ENCODE measurements at regions not wholly inside any gene's neighbourhood (a gene's known extent, or its start where the extent isn't known, plus 50 kb on each side); places are given as distances from the start of the nearest gene placed in this dataset.

- Histone ChIP-seq H3K36me3 (ENCODE audit: insufficient read depth, low read length) (no peaks in the 10 kb centered on the region), H3K4me2 (ENCODE audit: low read length) (no peak overlapping the region), H3K27me3 (ENCODE audit: control insufficient read depth, insufficient read depth, low read length) (no peaks in the 10 kb centered on the region), H3K9ac (ENCODE audit: low read depth, low read length) (no peak overlapping the region), H3K9me3 (replicated peaks; ENCODE audit: low read length) (no peaks in the 10 kb centered on the region), H3K4me1 (ENCODE audit: control insufficient read depth, insufficient read depth, low read length) (peaks cover 22% of the 10 kb centered on the region), H3K4me3 (ENCODE audit: low read length) (no peak overlapping the region)
Measured at GRCh38 chr12:87930033-87930432, 99.2 kb downstream of the C12orf50 start.

- no peaks in the 10 kb centered on the region for H3K27me3 ChIP-seq (ENCODE audit: control insufficient read depth, insufficient read depth, low read length)
- no peaks in the 10 kb centered on the region for H3K36me3 ChIP-seq (ENCODE audit: insufficient read depth, low read length)
- no peak overlapping the region for H3K4me3 ChIP-seq (ENCODE audit: low read length)
- no peaks in the 10 kb centered on the region for H3K9me3 ChIP-seq (replicated peaks; ENCODE audit: low read length)
- no peak overlapping the region for H3K9ac ChIP-seq (ENCODE audit: low read depth, low read length)
- H3K4me1 ChIP-seq (ENCODE audit: control insufficient read depth, insufficient read depth, low read length): peaks cover 25% of the 10 kb centered on the region
- H3K4me2 ChIP-seq (ENCODE audit: low read length): no peak overlapping the region
Measured at GRCh38 chr12:87929346-87929745, 99.9 kb downstream of the C12orf50 start.

GRCh38 chr12:87928031-87928430 lies 101.2 kb downstream of the C12orf50 start:
- Histone ChIP-seq H3K27me3 (ENCODE audit: control insufficient read depth, insufficient read depth, low read length) (no peaks in the 10 kb centered on the region), H3K9me3 (replicated peaks; ENCODE audit: low read length) (no peaks in the 10 kb centered on the region), H3K4me1 (ENCODE audit: control insufficient read depth, insufficient read depth, low read length) (peaks cover 38% of the 10 kb centered on the region), H3K9ac (ENCODE audit: low read depth, low read length) (no peak overlapping the region), H3K36me3 (ENCODE audit: insufficient read depth, low read length) (no peaks in the 10 kb centered on the region), H3K4me3 (ENCODE audit: low read length) (no peak overlapping the region), H3K4me2 (ENCODE audit: low read length) (no peak overlapping the region)

- Histone ChIP-seq H3K9ac (ENCODE audit: low read depth, low read length) (no peak overlapping the region), H3K4me3 (ENCODE audit: low read length) (no peak overlapping the region), H3K27me3 (ENCODE audit: control insufficient read depth, insufficient read depth, low read length) (no peaks in the 10 kb centered on the region), H3K9me3 (replicated peaks; ENCODE audit: low read length) (no peaks in the 10 kb centered on the region), H3K4me2 (ENCODE audit: low read length) (no peak overlapping the region), H3K36me3 (ENCODE audit: insufficient read depth, low read length) (no peaks in the 10 kb centered on the region), H3K4me1 (ENCODE audit: control insufficient read depth, insufficient read depth, low read length) (peaks cover 28% of the 10 kb centered on the region)
Measured at GRCh38 chr12:87925021-87925420, 104.2 kb downstream of the C12orf50 start.

- Histone ChIP-seq H3K9me3 (replicated peaks; ENCODE audit: low read length) (no peaks in the 10 kb centered on the region), H3K27me3 (ENCODE audit: control insufficient read depth, insufficient read depth, low read length) (no peaks in the 10 kb centered on the region), H3K9ac (ENCODE audit: low read depth, low read length) (no peak overlapping the region), H3K4me2 (ENCODE audit: low read length) (no peak overlapping the region), H3K36me3 (ENCODE audit: insufficient read depth, low read length) (no peaks in the 10 kb centered on the region), H3K4me3 (ENCODE audit: low read length) (no peak overlapping the region), H3K4me1 (ENCODE audit: control insufficient read depth, insufficient read depth, low read length) (peaks cover 22% of the 10 kb centered on the region)
Measured at GRCh38 chr12:87924149-87924548, 105.1 kb downstream of the C12orf50 start.

GRCh38 chr12:87923361-87923760 lies 105.8 kb downstream of the C12orf50 start:
- Histone ChIP-seq H3K4me2 (ENCODE audit: low read length) (peak overlapping the region; percentile 14), H3K27me3 (ENCODE audit: control insufficient read depth, insufficient read depth, low read length) (no peaks in the 10 kb centered on the region), H3K36me3 (ENCODE audit: insufficient read depth, low read length) (no peaks in the 10 kb centered on the region), H3K9ac (ENCODE audit: low read depth, low read length) (peak overlapping the region; percentile 28), H3K4me3 (ENCODE audit: low read length) (no peak overlapping the region), H3K9me3 (replicated peaks; ENCODE audit: low read length) (no peaks in the 10 kb centered on the region), H3K4me1 (ENCODE audit: control insufficient read depth, insufficient read depth, low read length) (peaks cover 22% of the 10 kb centered on the region)

GRCh38 chr12:87922736-87923135 lies 106.5 kb downstream of the C12orf50 start:
- H3K27me3 ChIP-seq (ENCODE audit: control insufficient read depth, insufficient read depth, low read length): no peaks in the 10 kb centered on the region
- H3K9ac ChIP-seq (ENCODE audit: low read depth, low read length): peak overlapping the region; percentile 28
- no peaks in the 10 kb centered on the region for H3K9me3 ChIP-seq (replicated peaks; ENCODE audit: low read length)
- H3K4me3 ChIP-seq (ENCODE audit: low read length): no peak overlapping the region
- H3K4me2 ChIP-seq (ENCODE audit: low read length): no peak overlapping the region
- no peaks in the 10 kb centered on the region for H3K36me3 ChIP-seq (ENCODE audit: insufficient read depth, low read length)
- peaks cover 21% of the 10 kb centered on the region for H3K4me1 ChIP-seq (ENCODE audit: control insufficient read depth, insufficient read depth, low read length)

GRCh38 chr12:87921621-87922020 lies 107.6 kb downstream of the C12orf50 start:
- H3K27me3 ChIP-seq (ENCODE audit: control insufficient read depth, insufficient read depth, low read length): no peaks in the 10 kb centered on the region
- H3K9ac ChIP-seq (ENCODE audit: low read depth, low read length): no peak overlapping the region
- no peaks in the 10 kb centered on the region for H3K9me3 ChIP-seq (replicated peaks; ENCODE audit: low read length)

GRCh38 chr12:87920139-87920538 lies 109.1 kb downstream of the C12orf50 start:
- Histone ChIP-seq H3K9ac (ENCODE audit: low read depth, low read length) (no peak overlapping the region), H3K4me2 (ENCODE audit: low read length) (no peak overlapping the region), H3K27me3 (ENCODE audit: control insufficient read depth, insufficient read depth, low read length) (no peaks in the 10 kb centered on the region), H3K9me3 (replicated peaks; ENCODE audit: low read length) (no peaks in the 10 kb centered on the region), H3K36me3 (ENCODE audit: insufficient read depth, low read length) (no peaks in the 10 kb centered on the region), H3K4me1 (ENCODE audit: control insufficient read depth, insufficient read depth, low read length) (peaks cover 19% of the 10 kb centered on the region), H3K4me3 (ENCODE audit: low read length) (no peak overlapping the region)

More at GRCh38 chr12:87921621-87922020, 107.6 kb downstream of the C12orf50 start:
- Histone ChIP-seq H3K36me3 (ENCODE audit: insufficient read depth, low read length) (no peaks in the 10 kb centered on the region), H3K4me3 (ENCODE audit: low read length) (no peak overlapping the region), H3K4me2 (ENCODE audit: low read length) (no peak overlapping the region), H3K4me1 (ENCODE audit: control insufficient read depth, insufficient read depth, low read length) (peaks cover 19% of the 10 kb centered on the region)

GRCh38 chr12:87901457-87901856 lies 127.7 kb downstream of the C12orf50 start:
- H3K9me3 ChIP-seq (replicated peaks; ENCODE audit: low read length): no peaks in the 10 kb centered on the region
- H3K4me1 ChIP-seq (ENCODE audit: control insufficient read depth, insufficient read depth, low read length): no peaks in the 10 kb centered on the region
- no peak overlapping the region for H3K9ac ChIP-seq (ENCODE audit: low read depth, low read length)
- no peak overlapping the region for H3K4me2 ChIP-seq (ENCODE audit: low read length)
- H3K27me3 ChIP-seq (ENCODE audit: control insufficient read depth, insufficient read depth, low read length): no peaks in the 10 kb centered on the region
- H3K36me3 ChIP-seq (ENCODE audit: insufficient read depth, low read length): no peaks in the 10 kb centered on the region
- no peak overlapping the region for H3K4me3 ChIP-seq (ENCODE audit: low read length)

- Histone ChIP-seq H3K9ac (ENCODE audit: low read depth, low read length) (no peak overlapping the region), H3K4me3 (ENCODE audit: low read length) (no peak overlapping the region), H3K27me3 (ENCODE audit: control insufficient read depth, insufficient read depth, low read length) (no peaks in the 10 kb centered on the region), H3K4me2 (ENCODE audit: low read length) (no peak overlapping the region), H3K9me3 (replicated peaks; ENCODE audit: low read length) (no peaks in the 10 kb centered on the region), H3K4me1 (ENCODE audit: control insufficient read depth, insufficient read depth, low read length) (no peaks in the 10 kb centered on the region), H3K36me3 (ENCODE audit: insufficient read depth, low read length) (no peaks in the 10 kb centered on the region)
Measured at GRCh38 chr12:87897662-87898061, 131.5 kb downstream of the C12orf50 start.

- peak overlapping the region; percentile 23 for H3K4me3 ChIP-seq (ENCODE audit: low read length)
Measured at GRCh38 chr12:87883806-87884205, 145.4 kb downstream of the C12orf50 start.

More at GRCh38 chr12:87883806-87884205, 145.4 kb downstream of the C12orf50 start:
- Histone ChIP-seq H3K4me1 (ENCODE audit: control insufficient read depth, insufficient read depth, low read length) (no peaks in the 10 kb centered on the region), H3K9me3 (replicated peaks; ENCODE audit: low read length) (no peaks in the 10 kb centered on the region), H3K9ac (ENCODE audit: low read depth, low read length) (no peak overlapping the region), H3K4me2 (ENCODE audit: low read length) (peak overlapping the region; percentile 54), H3K27me3 (ENCODE audit: control insufficient read depth, insufficient read depth, low read length) (no peaks in the 10 kb centered on the region), H3K36me3 (ENCODE audit: insufficient read depth, low read length) (no peaks in the 10 kb centered on the region)
